NCI-H1092 (cell line): ENCODE measurements at regions not wholly inside any gene's neighbourhood (a gene's known extent, or its start where the extent isn't known, plus 50 kb on each side); places are given as distances from the start of the nearest gene placed in this dataset.
"Not testable (repeated sequence)": the region's sequence is repeated elsewhere in the genome, so short reads cannot be mapped to it uniquely, and the experiment has no call there.

Source experiments
- DNase-seq: peaks from one replicate; lab custom pipeline; 2025; lab: John Stamatoyannopoulos, UW

DNA sequence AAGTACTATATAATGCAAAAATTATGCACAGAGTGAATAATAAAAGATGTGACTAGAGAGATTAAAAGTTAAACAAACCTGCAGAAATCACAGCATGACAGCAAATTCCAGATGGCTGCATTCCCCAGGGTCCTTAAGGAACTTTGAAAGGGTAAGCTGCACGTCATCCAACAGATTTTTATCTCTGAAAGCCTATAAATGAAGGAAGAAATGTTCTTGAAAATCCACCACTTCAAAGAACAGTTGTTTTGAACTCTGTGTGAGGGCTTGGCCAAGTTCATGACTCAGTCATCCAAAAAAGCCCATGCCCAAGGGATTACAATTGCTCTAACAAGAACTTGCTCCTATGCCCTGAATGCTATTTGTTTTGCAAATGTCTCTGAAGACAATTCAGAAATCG lies 603.6 kb downstream of the PLOD2 start:
- DNase-seq, result no peak

DNA sequence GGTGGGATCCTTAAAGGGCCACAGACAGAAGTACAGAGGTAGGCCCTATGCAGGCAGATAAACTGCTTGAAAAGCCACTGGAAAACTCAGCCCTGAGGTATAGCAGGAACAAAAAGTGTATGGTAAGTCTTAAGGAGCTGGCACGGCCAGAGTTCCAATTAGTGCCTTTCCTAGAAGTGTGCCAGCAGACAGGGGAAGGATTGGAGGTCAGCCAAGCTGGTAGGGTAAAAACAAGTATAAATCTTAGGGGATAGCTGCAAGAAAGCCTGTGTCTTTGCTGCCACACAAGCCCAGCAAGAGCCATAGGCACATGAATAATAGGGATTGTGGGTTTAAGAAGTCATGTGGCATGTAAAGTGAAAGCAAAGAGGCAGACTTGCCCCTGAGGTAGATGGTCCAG lies 582.5 kb downstream of the PLOD2 start:
- no peak for DNase-seq

DNA sequence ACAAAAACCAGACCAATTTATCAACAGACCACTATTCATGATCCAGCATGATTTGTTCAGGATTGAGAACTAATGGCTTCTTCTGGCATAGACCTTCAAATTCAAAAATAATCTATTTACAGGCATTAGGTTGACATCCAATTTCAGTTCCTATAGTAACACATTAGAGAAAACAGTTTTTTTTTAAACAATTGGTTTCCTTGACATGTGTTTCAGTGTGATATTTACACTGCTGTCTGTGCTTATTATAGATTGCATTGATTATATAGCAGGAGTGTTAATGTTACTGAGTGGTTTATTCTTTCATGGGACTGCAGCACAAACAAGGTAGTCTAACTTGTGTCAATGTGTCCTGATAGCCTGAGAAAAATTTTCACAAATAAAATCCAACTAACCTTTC lies 579.3 kb downstream of the PLOD2 start:
- DNase-seq, result no peak

DNA sequence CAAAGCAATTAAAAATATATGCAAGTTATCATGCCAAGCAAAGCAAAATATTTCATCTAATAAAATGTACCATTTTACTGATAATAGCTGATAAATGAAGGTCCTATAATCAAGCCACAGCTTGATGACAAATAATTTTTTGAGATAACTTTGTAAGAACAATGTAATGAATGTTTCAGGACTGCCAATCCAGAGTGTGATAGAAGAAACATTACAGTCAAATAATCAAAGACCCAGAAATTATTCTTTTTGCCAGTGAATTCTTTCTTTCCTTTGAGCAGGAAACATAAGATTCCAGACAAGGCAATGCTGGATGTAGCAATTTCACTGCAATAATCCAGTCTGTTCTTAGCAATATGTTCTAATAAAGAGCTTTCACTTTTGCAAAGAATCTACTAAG lies 556.1 kb downstream of the PLOD2 start:
- no peak for DNase-seq

DNA sequence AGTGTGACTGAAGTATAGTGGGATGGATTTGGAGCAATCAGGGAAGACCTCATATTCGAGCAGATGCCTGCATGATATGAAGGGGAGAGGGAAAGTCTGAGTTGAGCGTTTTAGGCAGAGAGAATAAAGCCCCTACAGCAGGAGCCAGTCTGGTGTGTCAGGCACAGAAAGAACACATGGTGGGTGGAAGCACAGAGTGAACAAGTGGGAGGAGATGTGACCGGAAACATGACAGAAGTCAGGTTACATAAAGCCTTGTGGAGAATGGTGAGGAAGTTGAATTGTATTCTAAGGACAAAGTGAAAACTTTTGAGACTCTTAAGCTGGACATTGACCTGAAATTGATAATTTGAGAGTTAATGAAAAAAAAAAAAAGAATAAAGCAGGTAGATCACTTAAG lies 541.0 kb downstream of the PLOD2 start:
- no peak for DNase-seq

DNA sequence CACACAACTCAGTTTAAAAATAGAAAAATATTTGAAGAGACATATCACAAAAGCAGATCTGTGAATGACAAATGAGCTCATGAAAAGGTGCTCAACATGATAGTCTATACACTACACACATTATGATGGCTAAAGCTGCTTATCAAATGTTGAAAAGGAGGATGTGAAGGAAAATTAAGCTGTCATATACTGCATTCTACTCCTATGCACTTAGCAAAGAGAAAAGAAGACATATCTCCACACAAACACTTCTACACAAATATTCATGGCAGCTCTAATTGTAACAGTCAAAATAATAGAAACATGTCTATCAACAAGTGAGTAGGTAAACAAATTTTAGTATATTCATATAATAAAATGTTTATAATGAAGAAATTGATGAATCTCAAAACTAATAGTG lies 540.5 kb downstream of the PLOD2 start:
- no peak for DNase-seq

DNA sequence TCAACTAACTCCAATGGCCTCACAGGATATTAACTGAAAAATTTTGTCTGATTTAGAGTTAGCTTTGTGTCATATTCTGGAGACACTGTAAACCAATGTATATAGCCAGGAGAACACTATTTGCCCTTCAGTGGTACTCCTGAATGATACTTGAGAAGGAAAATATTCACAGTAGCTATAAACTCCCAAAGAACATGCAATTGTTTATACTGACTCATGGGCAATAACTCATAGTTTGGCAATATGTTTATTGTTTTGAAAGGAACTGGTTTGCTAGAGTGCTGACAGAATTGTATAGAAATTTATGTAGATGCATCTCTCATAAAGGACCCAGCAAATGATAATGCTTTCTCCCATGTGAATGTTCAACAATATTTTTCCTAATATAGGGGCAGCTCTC lies 537.6 kb downstream of the PLOD2 start:
- no peak for DNase-seq

DNA sequence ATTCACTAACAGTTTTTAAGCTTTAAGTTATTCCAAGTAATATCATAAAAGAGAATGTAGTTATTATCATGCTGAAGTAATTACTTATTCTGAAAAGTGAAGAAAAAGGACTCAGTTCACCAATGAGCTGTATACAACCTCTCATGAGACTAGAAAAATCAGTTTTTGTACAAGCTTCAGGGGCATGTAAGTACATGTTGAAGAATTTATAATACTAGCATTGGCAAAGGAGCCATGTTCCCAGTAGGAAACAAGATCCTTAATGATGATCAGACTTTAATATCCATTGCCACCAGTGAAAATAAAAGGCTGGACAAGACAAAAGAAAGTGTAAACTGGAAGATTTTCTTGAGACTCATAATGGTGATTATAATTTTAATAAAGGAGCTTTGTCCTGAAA lies 532.8 kb downstream of the PLOD2 start:
- DNase-seq, result no peak

DNA sequence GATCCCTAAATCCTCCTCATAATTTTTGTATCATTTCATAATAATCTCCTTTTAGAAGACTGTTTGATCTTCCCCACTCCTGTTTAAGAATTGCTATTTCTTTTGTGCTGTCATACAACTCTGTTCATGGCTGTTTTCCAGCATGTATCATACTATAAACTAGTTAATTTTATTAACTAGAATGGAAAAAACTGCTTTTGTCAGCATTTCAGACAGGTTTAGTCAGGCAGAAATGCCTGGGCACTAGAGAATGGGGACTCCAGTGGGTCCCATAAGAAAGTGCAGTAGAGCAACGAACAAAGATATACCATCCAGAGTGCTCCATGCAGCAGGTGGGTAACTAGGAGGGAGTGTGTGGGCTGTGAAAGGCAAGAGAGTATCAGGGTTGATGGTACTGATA lies 523.9 kb downstream of the PLOD2 start:
- no peak for DNase-seq

DNA sequence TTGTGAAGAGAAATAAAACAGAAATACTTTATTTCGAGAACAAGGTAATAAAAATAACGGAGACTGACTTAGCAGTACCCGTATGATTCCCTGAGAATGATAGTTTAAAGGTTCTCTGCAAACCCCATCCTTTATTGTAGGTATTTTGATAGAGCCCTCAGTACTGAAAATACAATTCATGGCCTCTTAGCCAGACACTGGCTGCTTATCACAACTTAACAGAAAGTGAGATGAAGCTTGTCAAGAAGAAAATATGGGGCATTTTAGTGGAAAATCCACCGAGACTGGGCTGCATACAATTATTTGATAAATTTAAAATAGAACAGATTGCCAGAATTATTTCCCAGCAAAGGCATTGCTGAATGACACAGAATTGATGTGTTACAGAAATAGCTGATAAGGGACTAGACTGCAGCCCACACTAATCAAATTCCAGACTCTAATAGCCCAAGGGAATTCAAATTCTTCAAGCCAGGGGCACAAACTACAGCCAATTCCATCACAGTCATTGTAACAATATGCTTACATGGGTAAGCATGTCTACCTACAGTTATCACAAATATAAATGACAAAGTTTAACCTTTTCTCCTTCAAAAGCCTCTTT lies 521.9 kb downstream of the PLOD2 start:
- DNase-seq, result no peak

DNA sequence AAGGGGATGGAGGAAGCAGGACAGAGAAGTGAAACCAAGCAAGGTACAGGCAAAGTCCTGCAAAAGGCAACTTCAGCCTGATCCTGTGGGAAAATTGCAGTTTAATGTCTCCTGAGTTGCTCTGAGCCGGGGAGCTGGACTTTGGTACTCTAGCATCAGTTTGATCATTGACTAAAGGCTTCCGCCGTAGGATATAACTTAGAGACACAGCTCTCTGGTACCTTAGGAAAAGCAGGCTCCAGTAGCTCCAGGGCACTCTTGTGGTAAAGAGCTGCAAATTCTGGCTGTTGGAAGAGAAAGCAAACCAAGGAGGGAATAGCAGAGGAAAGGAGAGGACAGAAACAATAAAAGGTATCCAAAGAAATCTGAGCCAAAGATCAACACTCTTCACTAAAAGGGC lies 521.1 kb downstream of the PLOD2 start:
- no peak for DNase-seq

DNA sequence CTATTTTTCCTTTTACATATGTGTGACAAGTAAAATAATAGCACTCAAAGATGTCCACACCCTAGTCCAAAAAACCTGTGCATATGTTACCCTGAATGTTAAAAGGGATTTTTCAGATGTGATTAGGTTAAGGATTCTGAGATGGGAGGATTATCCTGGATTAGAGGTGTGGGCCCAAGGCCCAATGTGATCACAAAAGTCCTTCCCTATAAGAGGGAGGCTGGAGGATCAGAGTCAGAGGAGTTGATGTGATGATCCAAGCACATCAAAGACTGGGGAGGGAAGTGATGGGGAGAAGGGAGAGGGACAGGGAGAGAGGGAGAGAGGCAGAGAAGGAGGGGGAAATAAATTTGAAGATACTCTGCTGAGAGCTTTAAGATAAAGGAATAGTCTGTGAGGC lies 512.6 kb downstream of the PLOD2 start:
- no peak for DNase-seq

DNA sequence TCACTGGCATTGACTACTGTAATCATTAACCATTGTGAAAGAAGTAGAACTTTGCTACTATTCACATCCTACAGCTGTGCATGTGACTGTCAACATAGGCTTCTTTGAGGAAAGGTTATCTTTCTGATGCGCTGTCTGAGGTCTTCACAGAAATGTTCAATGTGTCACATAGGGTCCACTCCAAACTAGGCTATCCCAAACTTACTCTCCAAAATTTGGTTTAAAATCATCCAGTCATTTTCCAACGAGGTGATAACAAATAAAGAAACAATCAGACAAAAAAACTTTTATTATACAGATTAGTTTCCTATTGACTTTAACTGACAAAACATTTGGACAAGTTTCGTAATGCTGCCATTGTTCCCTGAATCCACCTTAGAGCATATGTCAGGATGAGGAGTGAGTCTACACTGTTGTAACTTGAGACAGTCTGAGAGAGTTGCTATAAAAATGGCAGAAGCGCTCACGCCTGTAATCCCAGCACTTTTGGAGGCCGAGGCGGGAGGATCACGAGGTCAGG lies 511.6 kb downstream of the PLOD2 start:
- DNase-seq, result no peak

DNA sequence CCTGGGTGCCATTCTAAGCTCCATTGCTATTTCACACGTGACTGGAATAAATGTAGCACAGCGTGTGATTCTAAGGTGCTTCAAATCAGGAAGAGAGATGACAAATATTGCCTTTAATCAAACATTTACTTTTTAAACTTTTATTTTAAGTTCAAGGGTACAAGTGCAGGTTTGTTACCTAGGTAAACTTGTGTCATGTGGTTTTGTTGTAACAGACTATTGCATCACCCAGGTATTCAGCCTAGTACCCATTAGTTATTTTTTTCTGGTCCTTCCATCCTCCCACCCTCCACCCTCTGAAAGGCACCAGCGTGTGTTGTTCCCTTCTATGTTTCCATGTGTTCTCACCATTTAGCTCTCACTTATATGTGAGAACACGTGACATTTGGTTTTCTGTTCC lies 510.8 kb downstream of the PLOD2 start:
- no peak for DNase-seq

DNA sequence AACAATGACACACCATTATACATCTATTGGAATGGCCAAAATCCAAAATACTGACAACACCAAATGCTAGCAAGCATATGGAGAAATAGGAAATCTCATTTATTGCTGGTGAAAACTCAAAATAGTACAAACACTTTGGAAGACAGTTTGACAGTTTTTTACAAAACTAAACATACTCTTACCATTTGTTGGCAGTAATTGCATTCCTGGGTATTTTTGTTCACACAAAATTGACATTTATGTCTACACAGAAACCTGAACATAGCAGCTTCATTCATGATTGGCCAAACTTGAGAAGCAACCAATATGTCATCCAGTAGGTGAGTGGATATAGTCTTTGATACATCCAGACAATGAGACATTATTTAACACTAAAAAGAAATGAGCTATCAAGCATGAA lies 489.9 kb downstream of the PLOD2 start:
- no peak for DNase-seq

DNA sequence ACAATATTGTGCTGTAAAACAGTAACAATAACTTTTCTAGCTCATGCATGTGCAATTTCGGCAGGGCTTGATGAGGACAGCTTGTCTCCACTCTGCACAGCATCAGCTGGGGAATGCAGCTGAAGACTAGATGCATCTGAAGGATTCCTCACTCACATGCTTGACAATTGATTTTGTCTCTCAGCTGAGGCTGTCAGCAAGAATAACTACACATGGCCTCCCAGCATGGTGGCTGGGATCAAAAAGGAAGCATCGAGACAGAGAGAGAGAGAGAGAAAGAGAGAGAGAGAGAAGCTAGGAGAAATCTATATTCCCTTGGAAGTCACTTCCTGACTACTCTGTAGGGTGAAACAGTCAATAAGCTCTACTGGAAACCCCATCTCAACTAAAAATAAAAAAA lies 487.1 kb downstream of the PLOD2 start:
- DNase-seq, result no peak

DNA sequence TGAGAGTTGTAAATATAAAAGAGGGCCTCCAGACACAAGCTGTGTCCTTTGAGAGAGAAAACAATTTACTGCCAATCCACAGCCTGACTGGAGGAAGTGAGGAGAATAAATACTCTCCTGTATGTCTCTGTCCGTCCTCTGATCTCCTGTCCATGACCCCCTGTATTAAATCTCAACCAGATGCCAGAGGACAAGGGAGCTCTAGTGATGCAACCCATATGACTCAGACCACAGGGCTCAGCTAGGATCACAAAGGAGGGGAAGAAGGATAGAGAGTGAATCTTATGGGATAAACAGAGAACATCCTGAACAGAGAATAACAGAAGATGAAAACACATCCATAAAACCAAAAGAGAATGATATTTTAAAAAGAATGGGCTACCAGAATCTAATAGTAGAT lies 482.6 kb downstream of the PLOD2 start:
- no peak for DNase-seq

DNA sequence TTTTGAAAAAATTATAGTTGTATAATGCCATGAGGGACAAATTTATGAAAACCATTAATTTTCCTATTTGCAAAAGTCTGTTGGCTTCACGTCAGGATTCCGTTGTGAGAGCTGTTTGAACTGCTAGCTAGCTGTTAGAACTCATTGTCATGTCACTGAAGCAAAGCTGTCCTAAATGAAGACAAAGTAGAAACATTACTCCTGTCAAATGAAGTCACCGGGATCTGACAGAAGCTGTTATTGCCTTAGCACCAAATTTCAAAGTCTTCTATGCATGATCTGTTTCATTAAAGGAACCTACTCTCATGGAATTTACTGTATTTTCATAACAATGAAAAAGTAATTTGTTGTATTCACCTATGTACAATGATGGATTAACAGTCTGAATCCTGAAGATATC lies 479.8 kb downstream of the PLOD2 start:
- no peak for DNase-seq

DNA sequence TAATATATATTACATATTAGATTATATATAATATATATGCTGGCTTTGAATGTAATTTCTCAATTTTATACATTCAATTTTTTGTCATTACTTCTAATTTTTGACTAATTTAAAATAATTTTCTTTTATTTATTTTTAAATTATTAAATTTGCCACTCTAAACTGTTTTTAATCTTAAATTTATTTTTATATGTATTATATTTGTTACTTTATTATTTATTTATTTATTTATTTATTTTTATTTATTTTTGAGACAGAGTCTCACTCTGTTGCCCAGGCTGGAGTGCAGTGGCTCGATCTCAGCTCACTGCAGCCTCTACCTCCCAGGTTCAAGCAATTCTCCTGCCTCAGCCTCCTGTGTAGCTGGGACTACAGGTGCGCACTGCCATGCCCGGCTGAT lies 473.0 kb downstream of the PLOD2 start:
- not testable (repeated sequence) for DNase-seq

DNA sequence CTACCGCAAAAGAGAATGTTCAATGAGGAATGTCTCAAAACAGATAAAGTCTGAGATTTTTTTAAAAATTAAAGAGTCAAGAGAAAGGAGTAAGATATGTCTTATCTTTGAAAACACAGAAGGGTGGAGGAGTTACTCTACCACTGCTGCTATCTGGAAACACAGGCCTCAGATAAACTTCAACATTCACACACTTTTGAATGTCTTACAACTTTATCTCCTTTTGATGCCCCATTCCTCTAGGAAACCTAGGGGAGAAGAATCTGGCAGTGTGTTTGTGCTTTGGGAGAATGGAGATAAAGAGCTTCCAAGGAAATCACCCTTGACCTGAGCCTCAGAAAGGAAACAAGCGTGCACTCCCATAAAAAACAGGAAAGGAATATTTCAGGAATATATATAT lies 468.2 kb downstream of the PLOD2 start:
- no peak for DNase-seq

DNA sequence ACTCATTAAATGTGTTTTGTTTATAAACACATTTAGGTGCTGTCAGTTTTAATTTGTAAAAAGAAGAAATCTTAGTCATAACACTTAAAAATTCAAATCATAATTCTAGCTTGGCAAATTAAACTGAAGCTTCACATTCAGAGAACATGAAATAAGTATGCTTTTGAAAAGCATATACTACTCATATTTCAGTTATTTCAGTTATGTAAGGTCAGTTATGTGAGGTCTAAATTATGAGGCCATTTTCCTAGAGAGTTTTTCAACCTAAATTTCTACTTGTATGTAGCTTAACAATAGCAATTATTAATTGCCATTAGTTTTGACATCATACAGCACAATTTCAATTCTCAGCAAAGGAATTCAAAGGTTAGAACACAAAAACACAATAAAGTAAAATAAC lies 465.0 kb downstream of the PLOD2 start:
- DNase-seq, result no peak

DNA sequence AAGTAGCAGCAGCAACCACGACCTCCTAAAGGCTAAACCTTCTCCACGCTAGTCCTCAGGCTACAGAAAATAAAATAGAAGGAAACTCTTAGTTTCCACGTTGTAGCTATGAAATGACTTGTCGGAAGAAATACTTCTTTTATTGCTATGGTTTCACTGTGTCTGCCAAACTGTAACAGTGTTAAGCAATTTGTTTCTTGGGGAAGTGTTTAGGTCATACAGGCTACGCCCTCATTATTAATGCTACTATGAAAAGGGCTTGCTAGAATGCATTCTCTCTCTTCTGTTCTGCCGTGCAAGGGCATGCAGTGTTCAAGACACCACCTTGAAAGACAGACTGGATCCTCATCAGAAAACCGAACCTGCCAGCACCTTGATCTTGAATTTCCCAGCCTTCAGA lies 462.7 kb downstream of the PLOD2 start:
- no peak for DNase-seq

DNA sequence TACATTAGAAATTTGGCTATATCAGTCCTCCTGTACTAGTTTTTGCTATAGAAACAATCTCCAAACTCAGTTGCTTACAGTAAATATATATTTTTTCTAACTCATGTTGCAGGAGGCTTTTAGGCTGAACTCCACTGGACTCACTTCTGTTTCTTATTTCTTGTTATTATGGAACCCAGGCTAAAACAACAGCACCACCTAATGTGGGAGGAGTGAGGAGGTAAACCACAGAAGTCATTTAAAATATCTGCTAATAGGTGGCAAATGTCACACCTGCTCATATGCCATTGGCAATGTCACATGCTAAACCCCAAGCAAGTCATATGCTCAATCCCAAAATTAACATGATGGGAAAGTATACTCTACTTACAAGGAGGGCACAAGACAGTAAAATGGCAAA lies 462.2 kb downstream of the PLOD2 start:
- DNase-seq, result no peak

DNA sequence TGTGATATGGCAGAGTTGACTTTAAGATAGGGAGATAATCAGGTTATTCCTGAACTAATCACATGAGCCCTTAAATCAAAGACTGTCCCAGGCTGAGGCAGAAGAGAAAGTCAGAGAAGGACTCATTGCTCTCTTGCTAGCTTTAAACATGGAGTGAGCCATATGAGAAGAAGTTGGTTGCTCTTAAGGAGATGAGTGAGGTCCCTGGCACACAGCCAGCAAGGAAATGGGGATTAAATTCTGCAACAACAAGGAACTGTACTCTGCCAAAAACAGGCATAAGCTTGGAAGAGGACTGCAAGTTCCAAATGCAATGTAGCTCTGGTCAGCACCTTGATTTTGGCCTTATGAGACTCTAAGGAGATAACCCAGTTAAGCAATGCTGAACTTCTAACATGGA lies 457.0 kb downstream of the PLOD2 start:
- DNase-seq, result no peak

DNA sequence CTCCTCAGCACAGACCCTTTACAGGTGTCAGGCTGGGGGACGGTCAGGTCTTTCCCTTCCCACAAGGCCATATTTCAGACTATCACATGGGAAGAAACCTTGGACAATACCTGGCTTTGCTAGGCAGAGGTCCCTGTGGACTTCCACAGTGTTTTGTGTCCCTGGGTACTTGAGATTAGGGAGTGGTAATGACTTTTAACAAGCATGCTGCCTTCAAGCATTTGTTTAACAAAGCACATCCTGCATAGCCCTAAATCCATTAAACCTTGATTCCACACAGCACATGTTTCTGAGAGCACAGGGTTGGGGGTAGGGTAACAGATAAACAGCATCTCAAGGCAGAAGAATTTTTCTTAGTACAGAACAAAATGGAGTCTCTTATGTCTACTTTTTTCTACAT lies 451.2 kb downstream of the PLOD2 start:
- DNase-seq, result not testable (repeated sequence)
